HEK293T (cell line): ENCODE measurements at regions not wholly inside any gene's neighbourhood (a gene's known extent, or its start where the extent isn't known, plus 50 kb on each side); places are given as distances from the start of the nearest gene placed in this dataset.

Experiments
- ELF4 ChIP-seq: fragments of 450-650 bp; IDR thresholded peaks from 2 replicates; pipeline ENCODE4 v1.6.1; 2017; ENCODE audit warnings: antibody characterized with exemption
- FOXM1 ChIP-seq: fragments of 450-650 bp; IDR thresholded peaks from 2 replicates; pipeline ENCODE4 v1.6.1; 2017; ENCODE audit warnings: mild to moderate bottlenecking, borderline replicate concordance
- ZNF384 ChIP-seq: fragments of 450-650 bp; IDR thresholded peaks from 2 replicates; pipeline ENCODE4 v1.6.1; 2016

DNA sequence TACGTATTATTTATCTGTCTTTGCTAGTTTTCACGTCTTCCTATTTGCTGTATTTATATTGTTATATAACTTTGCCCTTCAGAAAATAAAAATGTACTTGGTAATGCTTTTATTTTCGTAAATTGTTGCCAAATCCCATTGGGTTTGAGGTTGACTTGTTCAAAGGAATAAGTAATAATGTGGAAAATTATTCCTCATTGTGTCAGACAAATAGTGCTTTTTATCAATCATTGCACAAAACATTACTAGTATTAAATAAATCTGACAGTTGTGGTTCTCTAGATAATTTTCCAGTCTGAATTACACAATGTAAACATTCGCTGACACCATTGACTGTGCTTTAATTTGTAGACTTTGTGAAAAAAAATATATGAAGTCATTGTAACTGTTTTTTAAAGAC, 798.3 kb upstream of the TMEFF2 start:
- no peak for TF ChIP-seq ZNF384
- no peak for TF ChIP-seq FOXM1
- no peak for TF ChIP-seq ELF4
